ENCODE measurements at regions not wholly inside any gene's neighbourhood (a gene's known extent, or its start where the extent isn't known, plus 50 kb on each side); places are given as distances from the start of the nearest gene placed in this dataset.
"Not testable (repeated sequence)": the region's sequence is repeated elsewhere in the genome, so short reads cannot be mapped to it uniquely, and the experiment has no call there.

DNA sequence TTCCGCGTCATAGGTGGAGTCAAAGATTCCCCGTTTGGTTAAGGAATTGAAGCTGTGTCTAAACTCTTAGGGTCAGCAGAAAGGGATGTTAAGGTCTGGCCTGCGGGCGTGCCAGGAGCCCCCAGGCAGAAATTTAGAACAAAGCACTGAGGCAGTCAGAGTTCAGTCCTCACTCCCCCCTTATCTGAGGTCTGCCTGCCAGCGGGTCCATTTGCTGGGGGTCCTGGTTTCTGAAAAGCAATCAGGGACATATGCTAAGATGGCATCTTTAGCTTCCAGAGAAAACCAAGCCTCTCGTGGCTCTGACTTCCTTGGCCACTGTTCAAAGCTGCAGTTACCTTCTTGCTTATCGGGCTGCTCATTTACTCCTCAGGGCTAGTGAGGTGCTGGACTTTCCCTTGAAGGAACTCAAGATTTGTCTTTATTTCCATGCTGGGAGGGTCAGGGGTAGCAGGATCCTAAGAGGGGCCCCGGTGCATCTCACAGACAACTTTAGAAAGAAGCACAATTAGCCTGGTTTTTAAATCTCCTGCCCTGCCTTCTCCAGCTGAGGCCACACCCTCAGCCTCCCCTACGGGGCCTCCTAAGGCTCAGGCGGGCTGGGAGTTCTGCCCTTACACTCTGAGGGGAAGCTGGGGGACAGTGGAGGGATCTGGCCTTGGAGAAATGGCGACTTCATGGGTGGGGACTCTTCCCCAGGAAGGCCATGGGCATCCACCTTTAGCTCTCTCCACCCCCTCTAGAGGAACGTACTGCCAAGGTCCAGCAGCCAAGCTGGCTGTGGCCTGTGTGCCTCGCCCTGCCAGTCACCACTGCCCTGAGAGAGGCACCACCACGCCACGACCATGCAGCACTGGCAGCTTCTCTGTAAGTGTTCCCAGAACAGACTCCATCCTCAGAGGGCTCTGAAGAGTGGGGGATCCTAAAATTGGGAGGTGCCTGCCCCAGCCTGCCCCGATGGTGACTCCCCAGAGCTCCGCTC, 121.1 kb upstream of the MTLN start:
- in situ Hi-C loops (cut with MboI; ENCODE audit: low sequenced_read_pairs in 4 of 4): not testable (repeated sequence)

GRCh38 chr2:110331625-110332024, 119.3 kb upstream of the MTLN start:
- H3K4me1 ChIP-seq; DNase-seq; intact Hi-C loops (cut with DNase I; ENCODE audit: low total_unique reads); in situ Hi-C loops (cut with MboI; ENCODE audit: low sequenced_read_pairs in 4 of 4); H3K4me3 ChIP-seq; H3K36me3 ChIP-seq; H3K27ac ChIP-seq; H3K27me3 ChIP-seq; ATAC-seq; H3K9me3 ChIP-seq: not testable (repeated sequence)

More for the DNA sequence above, 121.1 kb upstream of the MTLN start:
- H3K36me3 ChIP-seq; ATAC-seq; intact Hi-C loops (cut with DNase I; ENCODE audit: low total_unique reads); DNase-seq; H3K4me1 ChIP-seq; H3K9me3 ChIP-seq; H3K4me3 ChIP-seq; H3K27me3 ChIP-seq; H3K27ac ChIP-seq: not testable (repeated sequence)

GRCh38 chr2:110329760-110330159, 117.4 kb upstream of the MTLN start:
- in situ Hi-C loops (cut with MboI; ENCODE audit: low sequenced_read_pairs in 4 of 4); H3K9me3 ChIP-seq; H3K4me1 ChIP-seq; ATAC-seq; H3K27ac ChIP-seq; H3K4me3 ChIP-seq; H3K36me3 ChIP-seq; intact Hi-C loops (cut with DNase I; ENCODE audit: low total_unique reads); DNase-seq; H3K27me3 ChIP-seq: not testable (repeated sequence)

- DNase-seq; in situ Hi-C loops (cut with MboI; ENCODE audit: low sequenced_read_pairs in 4 of 4); H3K9me3 ChIP-seq; H3K27ac ChIP-seq; H3K27me3 ChIP-seq; H3K36me3 ChIP-seq; intact Hi-C loops (cut with DNase I; ENCODE audit: low total_unique reads); ATAC-seq; H3K4me3 ChIP-seq; H3K4me1 ChIP-seq: not testable (repeated sequence)
These were observed 116.8 kb upstream of the MTLN start for GRCh38 chr2:110329158-110329557.

DNA sequence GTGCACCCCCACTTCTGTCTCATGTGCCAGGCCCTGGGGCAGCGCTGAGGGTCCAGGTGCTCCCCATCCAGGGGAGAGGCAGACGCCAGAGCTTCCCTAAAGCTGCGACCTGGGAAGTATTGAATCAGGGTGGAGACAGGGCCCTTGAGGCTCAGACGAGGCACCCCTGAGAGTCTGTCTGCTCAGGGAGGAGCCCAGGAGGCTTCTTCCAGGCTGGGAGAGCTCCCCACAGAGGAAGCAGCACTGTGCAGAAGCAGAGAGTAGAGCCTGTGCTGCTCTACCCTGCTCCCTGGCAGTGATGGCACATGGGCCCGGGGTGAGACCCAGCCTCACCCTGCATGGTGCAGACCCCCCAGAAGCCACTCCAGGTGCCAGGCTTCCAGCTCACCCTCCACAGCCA, 116.3 kb upstream of the MTLN start:
- H3K4me3 ChIP-seq; DNase-seq; H3K9me3 ChIP-seq; H3K4me1 ChIP-seq; intact Hi-C loops (cut with DNase I; ENCODE audit: low total_unique reads); H3K36me3 ChIP-seq; ATAC-seq; H3K27ac ChIP-seq; H3K27me3 ChIP-seq; in situ Hi-C loops (cut with MboI; ENCODE audit: low sequenced_read_pairs in 4 of 4): not testable (repeated sequence)

- H3K4me3 ChIP-seq; H3K27me3 ChIP-seq; H3K4me1 ChIP-seq; H3K9me3 ChIP-seq; intact Hi-C loops (cut with DNase I; ENCODE audit: low total_unique reads); ATAC-seq; H3K27ac ChIP-seq; in situ Hi-C loops (cut with MboI; ENCODE audit: low sequenced_read_pairs in 4 of 4); H3K36me3 ChIP-seq; DNase-seq: not testable (repeated sequence)
These were observed 111.5 kb upstream of the MTLN start for GRCh38 chr2:110323832-110324231.

- intact Hi-C loops (cut with DNase I; ENCODE audit: low total_unique reads); H3K36me3 ChIP-seq; H3K9me3 ChIP-seq; H3K27ac ChIP-seq; DNase-seq; in situ Hi-C loops (cut with MboI; ENCODE audit: low sequenced_read_pairs in 4 of 4); H3K27me3 ChIP-seq; H3K4me3 ChIP-seq; H3K4me1 ChIP-seq: not testable (repeated sequence)
- ATAC-seq: peak; percentile 91 to 95
These were observed 110.2 kb upstream of the MTLN start for GRCh38 chr2:110322535-110322934.

DNA sequence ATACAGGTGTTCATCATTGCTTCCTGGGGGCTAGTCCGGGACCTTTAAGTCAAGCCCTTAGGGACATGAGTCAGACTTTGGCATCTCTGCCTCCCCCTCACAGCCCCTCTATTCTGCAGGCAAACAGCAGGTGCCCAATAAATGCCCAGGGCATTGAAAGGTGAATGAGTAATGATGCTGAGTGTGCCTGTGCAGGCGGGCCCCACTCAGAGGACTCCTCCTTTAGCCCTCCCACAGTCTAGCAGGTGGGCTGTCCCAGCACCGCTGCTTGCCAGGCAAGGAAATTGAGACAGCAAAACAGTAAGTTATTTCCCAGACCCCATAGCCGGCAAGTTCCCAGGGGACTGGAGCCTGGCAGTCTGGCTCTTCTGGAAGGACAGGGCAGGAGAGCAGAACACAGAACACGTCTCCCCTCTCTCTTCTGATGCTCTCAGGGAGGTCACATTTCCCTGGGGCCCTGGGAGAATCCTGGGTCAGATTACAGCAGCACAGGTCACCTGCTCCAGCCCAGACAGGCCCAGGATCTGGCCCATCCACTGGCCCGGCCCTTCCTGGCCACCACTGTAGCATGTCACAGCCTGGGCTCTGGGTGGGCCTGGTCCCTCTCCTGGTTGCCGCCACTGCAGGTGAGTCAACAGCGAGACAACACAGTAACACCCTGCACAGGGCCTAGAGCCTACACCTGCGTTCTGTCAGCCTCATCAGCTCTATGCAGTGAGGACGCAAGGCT, 108.7 kb upstream of the MTLN start:
- peak in 1 of 2 donors; percentile 20 for ATAC-seq

DNA sequence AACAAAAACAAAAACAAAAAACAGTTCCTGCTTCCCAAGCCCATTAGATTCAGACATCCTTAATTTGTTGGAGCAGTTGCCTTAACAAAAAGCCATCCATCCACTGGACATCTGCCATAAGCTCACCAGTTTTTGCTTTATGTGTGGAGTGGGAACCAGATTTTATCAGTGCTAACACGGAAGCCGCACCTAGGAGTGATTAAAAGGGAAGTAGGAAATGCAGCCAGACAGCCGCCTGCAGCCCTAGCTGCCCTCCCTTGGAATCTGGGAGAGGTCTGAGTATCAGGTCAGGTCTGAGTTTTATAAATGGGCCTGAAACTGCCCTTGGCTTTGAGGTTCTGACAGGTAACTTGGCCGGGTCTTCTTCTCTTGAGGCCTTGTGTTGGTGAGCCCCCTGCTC, 106.6 kb upstream of the MTLN start:
- H3K4me1 ChIP-seq; DNase-seq; in situ Hi-C loops (cut with MboI; ENCODE audit: low sequenced_read_pairs in 4 of 4); H3K4me3 ChIP-seq; ATAC-seq; H3K27me3 ChIP-seq; H3K9me3 ChIP-seq; H3K36me3 ChIP-seq; H3K27ac ChIP-seq; intact Hi-C loops (cut with DNase I; ENCODE audit: low total_unique reads): not testable (repeated sequence)

More for the DNA sequence above, 108.7 kb upstream of the MTLN start:
- H3K4me1 ChIP-seq; H3K36me3 ChIP-seq; H3K27me3 ChIP-seq; DNase-seq; H3K4me3 ChIP-seq; H3K27ac ChIP-seq; H3K9me3 ChIP-seq; intact Hi-C loops (cut with DNase I; ENCODE audit: low total_unique reads); in situ Hi-C loops (cut with MboI; ENCODE audit: low sequenced_read_pairs in 4 of 4): not testable (repeated sequence)

GRCh38 chr2:110317377-110317776, 105.0 kb upstream of the MTLN start:
- H3K27me3 ChIP-seq; intact Hi-C loops (cut with DNase I; ENCODE audit: low total_unique reads); H3K27ac ChIP-seq; H3K4me3 ChIP-seq; ATAC-seq; H3K9me3 ChIP-seq; H3K4me1 ChIP-seq; DNase-seq; H3K36me3 ChIP-seq; in situ Hi-C loops (cut with MboI; ENCODE audit: low sequenced_read_pairs in 4 of 4): not testable (repeated sequence)

- ATAC-seq; H3K36me3 ChIP-seq; intact Hi-C loops (cut with DNase I; ENCODE audit: low total_unique reads); H3K4me1 ChIP-seq; H3K27ac ChIP-seq; DNase-seq; in situ Hi-C loops (cut with MboI; ENCODE audit: low sequenced_read_pairs in 4 of 4); H3K27me3 ChIP-seq; H3K4me3 ChIP-seq; H3K9me3 ChIP-seq: not testable (repeated sequence)
These were observed 103.9 kb upstream of the MTLN start for GRCh38 chr2:110316051-110316865.

All from gastrocnemius medialis (tissue), 4 donors.